ENCODE measurements at regions not wholly inside any gene's neighbourhood (a gene's known extent, or its start where the extent isn't known, plus 50 kb on each side); places are given as distances from the start of the nearest gene placed in this dataset.

DNA sequence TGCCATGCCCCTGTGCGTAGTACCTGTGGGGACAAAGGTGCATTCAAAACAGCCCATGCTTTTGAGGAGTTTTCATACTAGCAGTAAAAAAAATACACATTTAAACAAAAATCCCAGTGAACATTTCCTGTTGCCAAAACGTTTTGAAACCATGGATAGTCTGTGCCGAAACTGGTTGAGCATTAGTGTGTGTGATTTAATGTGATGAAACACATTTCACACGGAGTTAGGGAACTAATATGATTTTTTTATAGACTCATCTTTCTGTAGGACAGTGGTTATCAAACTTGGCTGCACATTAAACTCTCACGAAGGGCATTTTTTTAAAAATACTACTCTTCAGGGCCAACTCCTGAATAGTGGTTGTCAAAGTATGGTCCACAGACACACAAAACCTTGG, 111.8 kb upstream of the CREB5 start:
- DNase-seq (ENCODE audit: insufficient read length, low spot score) (no peak), FAIRE-seq (no peak)
- TF ChIP-seq PAX5 (IDR thresholded peaks at IDR 0.05; ENCODE audit: insufficient read depth, low read length, severe bottlenecking) (no peak), TAF1 (IDR thresholded peaks at IDR 0.05; ENCODE audit: low read depth, low read length) (no peak), POLR2AphosphoS5 (IDR thresholded peaks at IDR 0.05; ENCODE audit: low read depth, low read length) (no peak), POU2F2 (IDR thresholded peaks at IDR 0.05; ENCODE audit: low read depth, low read length) (no peak), SPI1 (IDR thresholded peaks at IDR 0.05; ENCODE audit: low read depth, low read length) (no peak), POLR2A (IDR thresholded peaks at IDR 0.05; ENCODE audit: low read depth, low read length) (no peak)

DNA sequence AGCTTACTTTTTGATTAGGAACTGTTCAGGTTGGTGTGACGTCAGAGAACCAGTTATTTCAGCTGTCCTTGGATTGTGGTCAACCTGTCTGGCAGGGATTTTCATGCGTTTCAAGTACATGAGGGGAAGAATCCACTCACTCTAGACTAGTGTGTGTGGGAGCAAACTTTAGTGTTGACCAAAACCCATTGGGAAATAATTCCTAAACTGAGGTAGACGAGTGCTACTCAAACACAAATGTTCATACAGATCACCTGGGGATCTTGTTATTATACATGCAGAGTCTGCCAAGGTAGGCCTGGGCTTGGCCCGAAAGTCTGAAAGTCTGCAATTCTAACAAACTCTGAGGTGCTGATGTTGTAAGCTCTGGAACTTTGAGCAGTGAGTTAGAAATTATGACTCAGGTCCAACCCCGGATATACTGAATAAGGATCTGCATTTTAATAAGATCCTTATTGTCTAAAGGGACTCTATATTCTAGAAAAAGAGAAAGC, 111.1 kb upstream of the CREB5 start:
- no peak for TF ChIP-seq POLR2AphosphoS5 (IDR thresholded peaks at IDR 0.05; ENCODE audit: low read depth, low read length)
- TF ChIP-seq SPI1 (IDR thresholded peaks at IDR 0.05; ENCODE audit: low read depth, low read length), result no peak
- no peak for TF ChIP-seq PAX5 (IDR thresholded peaks at IDR 0.05; ENCODE audit: insufficient read depth, low read length, severe bottlenecking)
- TF ChIP-seq POU2F2 (IDR thresholded peaks at IDR 0.05; ENCODE audit: low read depth, low read length), result no peak
- no peak for TF ChIP-seq POLR2A (IDR thresholded peaks at IDR 0.05; ENCODE audit: low read depth, low read length)
- no peak for TF ChIP-seq TAF1 (IDR thresholded peaks at IDR 0.05; ENCODE audit: low read depth, low read length)
- FAIRE-seq, result no peak
- DNase-seq (ENCODE audit: insufficient read length, low spot score), result no peak

DNA sequence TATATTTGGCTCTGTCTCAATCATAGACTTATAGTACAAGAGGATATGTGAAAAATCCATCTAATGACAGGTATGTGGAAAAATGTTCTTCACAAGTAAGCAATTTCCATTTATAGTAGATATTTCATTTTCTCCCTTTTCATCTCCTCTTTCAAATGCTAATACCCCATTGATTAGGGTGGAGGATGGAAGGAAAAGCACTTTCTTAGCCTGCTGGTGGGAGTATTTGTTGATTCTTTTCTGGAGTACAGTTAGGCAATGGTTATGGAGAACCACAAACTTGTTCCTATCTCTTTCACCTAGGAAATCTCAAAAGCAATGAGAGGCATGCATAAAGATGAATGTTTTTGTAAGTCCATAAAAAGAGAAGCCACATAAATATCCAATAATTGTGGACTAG, 108.0 kb upstream of the CREB5 start:
- DNase-seq (ENCODE audit: insufficient read length, low spot score) (no peak), FAIRE-seq (no peak)
- TF ChIP-seq POLR2A (IDR thresholded peaks at IDR 0.05; ENCODE audit: low read depth, low read length) (no peak), PAX5 (IDR thresholded peaks at IDR 0.05; ENCODE audit: insufficient read depth, low read length, severe bottlenecking) (no peak), SPI1 (IDR thresholded peaks at IDR 0.05; ENCODE audit: low read depth, low read length) (no peak), TAF1 (IDR thresholded peaks at IDR 0.05; ENCODE audit: low read depth, low read length) (no peak), POU2F2 (IDR thresholded peaks at IDR 0.05; ENCODE audit: low read depth, low read length) (no peak), POLR2AphosphoS5 (IDR thresholded peaks at IDR 0.05; ENCODE audit: low read depth, low read length) (no peak)

DNA sequence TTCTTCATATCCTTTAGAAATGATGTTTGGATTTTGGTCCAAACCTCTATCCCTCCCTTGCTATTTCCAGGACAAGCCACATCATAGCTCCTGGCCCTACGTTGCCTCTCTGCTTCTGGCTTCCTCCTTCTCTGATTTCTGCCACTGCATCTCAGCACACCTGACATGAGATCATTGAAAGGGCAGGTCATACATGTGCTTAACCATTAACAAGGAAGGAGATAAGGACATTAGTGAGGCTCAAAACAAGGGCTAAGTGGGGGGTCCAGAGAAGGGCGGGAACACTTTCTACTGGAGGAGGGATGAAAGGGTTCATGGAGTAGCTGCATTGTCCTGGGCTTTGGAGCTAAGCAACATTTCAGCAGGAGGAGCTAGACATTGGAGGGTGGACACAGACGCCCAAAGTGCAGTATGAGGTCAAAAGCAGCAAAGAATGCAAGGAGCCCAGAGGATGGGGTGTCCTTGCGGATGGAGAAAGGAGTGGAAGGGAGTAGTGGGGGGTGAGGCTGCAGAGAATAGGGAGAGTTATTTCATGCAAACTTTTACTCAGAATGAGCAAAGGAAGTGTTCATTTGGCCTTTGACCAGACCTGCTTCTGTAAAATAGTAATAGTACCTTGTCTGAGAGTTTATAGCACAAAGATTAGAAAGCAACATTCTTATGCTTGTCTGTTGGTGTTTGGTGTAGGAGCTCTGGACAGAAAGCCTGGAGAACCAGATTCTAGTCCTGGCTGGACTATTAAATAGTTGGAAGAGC, 102.4 kb upstream of the CREB5 start:
- FAIRE-seq (no peak), DNase-seq (ENCODE audit: insufficient read length, low spot score) (no peak)
- no peak for TF ChIP-seq SPI1 (IDR thresholded peaks at IDR 0.05; ENCODE audit: low read depth, low read length)
- no peak for TF ChIP-seq TAF1 (IDR thresholded peaks at IDR 0.05; ENCODE audit: low read depth, low read length)
- no peak for TF ChIP-seq POLR2AphosphoS5 (IDR thresholded peaks at IDR 0.05; ENCODE audit: low read depth, low read length)
- TF ChIP-seq POLR2A (IDR thresholded peaks at IDR 0.05; ENCODE audit: low read depth, low read length), result no peak
- TF ChIP-seq POU2F2 (IDR thresholded peaks at IDR 0.05; ENCODE audit: low read depth, low read length), result no peak
- TF ChIP-seq PAX5 (IDR thresholded peaks at IDR 0.05; ENCODE audit: insufficient read depth, low read length, severe bottlenecking), result no peak

DNA sequence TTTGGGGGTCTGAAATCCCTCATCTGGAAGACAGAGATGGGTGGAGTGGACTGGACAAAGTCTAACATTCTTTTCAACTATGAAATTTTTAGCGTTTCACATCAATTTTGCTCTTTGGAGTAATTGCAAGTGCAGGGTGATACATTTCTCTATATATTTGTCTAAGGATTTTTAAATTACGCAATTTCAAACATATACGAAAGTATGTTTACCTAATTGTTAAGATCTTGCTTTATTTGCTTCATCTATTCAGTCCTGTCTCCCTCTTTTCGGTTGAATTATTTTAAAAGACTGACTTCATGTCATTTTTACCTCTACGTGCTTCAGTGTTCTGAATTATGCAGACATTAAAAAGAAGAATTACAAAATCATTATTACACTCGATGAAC, 101.9 kb upstream of the CREB5 start:
- no peak for FAIRE-seq
- no peak for TF ChIP-seq TAF1 (IDR thresholded peaks at IDR 0.05; ENCODE audit: low read depth, low read length)
- no peak for TF ChIP-seq SPI1 (IDR thresholded peaks at IDR 0.05; ENCODE audit: low read depth, low read length)
- no peak for TF ChIP-seq PAX5 (IDR thresholded peaks at IDR 0.05; ENCODE audit: insufficient read depth, low read length, severe bottlenecking)
- TF ChIP-seq POLR2AphosphoS5 (IDR thresholded peaks at IDR 0.05; ENCODE audit: low read depth, low read length), result no peak
- TF ChIP-seq POU2F2 (IDR thresholded peaks at IDR 0.05; ENCODE audit: low read depth, low read length), result no peak
- TF ChIP-seq POLR2A (IDR thresholded peaks at IDR 0.05; ENCODE audit: low read depth, low read length), result no peak
- DNase-seq (ENCODE audit: insufficient read length, low spot score), result no peak

DNA sequence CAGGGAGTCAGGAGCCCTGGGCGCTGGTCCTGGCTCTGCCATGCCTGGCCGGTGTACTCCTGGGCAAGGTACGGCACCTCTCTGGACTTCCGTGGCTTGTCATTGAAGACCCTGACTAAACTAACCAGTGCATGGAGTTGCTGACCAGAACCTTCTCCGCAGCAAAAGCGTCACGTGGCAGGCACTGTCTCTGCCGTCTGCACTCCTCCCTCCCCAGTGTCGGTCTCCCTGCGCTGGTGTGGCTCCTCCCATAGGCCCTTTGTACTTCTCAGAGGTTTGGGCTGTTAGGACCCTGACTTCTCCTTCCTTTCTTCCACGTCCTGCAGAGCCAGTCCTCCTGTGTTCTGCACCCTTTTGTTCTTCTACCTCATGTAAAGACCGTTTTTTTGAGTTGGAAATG, 100.6 kb upstream of the CREB5 start:
- DNase-seq (ENCODE audit: insufficient read length, low spot score) (no peak), FAIRE-seq (no peak)

DNA sequence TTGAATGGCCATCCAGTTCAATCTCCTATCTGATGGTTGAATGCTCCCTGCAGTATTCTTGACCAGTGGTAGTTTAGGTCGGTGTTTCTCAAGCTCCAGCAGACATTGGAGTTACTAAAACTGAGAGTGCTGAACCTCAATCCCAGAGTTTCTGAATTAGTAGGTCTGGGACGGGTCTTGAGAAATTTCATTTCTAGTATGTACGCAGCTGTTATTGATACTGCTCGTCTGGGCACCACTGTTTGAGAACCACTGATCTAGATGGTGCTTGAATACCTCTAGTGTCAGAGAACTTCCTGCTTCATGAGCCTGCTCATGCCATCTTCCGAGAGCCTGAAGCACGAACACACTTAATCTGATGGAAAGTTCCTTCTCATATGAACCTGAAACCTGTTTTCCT, 99.4 kb upstream of the CREB5 start:
- TF ChIP-seq PAX5 (IDR thresholded peaks at IDR 0.05; ENCODE audit: insufficient read depth, low read length, severe bottlenecking) (no peak), POLR2A (IDR thresholded peaks at IDR 0.05; ENCODE audit: low read depth, low read length) (no peak), TAF1 (IDR thresholded peaks at IDR 0.05; ENCODE audit: low read depth, low read length) (no peak), SPI1 (IDR thresholded peaks at IDR 0.05; ENCODE audit: low read depth, low read length) (no peak), POU2F2 (IDR thresholded peaks at IDR 0.05; ENCODE audit: low read depth, low read length) (no peak), POLR2AphosphoS5 (IDR thresholded peaks at IDR 0.05; ENCODE audit: low read depth, low read length) (no peak)
- DNase-seq (ENCODE audit: insufficient read length, low spot score), result no peak
- no peak for FAIRE-seq

More for the DNA sequence above, 100.6 kb upstream of the CREB5 start:
- no peak for TF ChIP-seq POLR2A (IDR thresholded peaks at IDR 0.05; ENCODE audit: low read depth, low read length)
- no peak for TF ChIP-seq SPI1 (IDR thresholded peaks at IDR 0.05; ENCODE audit: low read depth, low read length)
- no peak for TF ChIP-seq TAF1 (IDR thresholded peaks at IDR 0.05; ENCODE audit: low read depth, low read length)
- no peak for TF ChIP-seq POU2F2 (IDR thresholded peaks at IDR 0.05; ENCODE audit: low read depth, low read length)
- TF ChIP-seq PAX5 (IDR thresholded peaks at IDR 0.05; ENCODE audit: insufficient read depth, low read length, severe bottlenecking), result no peak
- TF ChIP-seq POLR2AphosphoS5 (IDR thresholded peaks at IDR 0.05; ENCODE audit: low read depth, low read length), result no peak

DNA sequence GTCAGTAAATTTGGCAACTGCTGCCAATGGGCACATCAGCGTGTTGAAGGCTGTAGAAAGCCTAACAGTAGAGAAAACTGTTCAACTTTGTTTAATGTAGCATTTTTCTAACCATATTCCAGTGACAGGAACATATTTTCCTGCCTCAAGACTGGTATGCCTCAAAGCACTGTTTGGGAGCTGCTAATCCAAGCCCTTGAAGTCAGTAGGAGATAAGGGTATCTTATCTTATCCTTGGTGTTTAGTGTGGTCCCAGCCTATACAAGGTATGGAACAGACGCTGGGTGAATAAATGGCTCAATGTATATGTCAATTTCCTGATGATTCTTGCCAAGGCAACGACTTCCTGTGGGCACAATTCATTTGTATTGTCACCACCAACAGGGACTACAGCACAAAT, 97.5 kb upstream of the CREB5 start:
- TF ChIP-seq POLR2A (IDR thresholded peaks at IDR 0.05; ENCODE audit: low read depth, low read length) (no peak), POLR2AphosphoS5 (IDR thresholded peaks at IDR 0.05; ENCODE audit: low read depth, low read length) (no peak), TAF1 (IDR thresholded peaks at IDR 0.05; ENCODE audit: low read depth, low read length) (no peak), PAX5 (IDR thresholded peaks at IDR 0.05; ENCODE audit: insufficient read depth, low read length, severe bottlenecking) (no peak), SPI1 (IDR thresholded peaks at IDR 0.05; ENCODE audit: low read depth, low read length) (no peak), POU2F2 (IDR thresholded peaks at IDR 0.05; ENCODE audit: low read depth, low read length) (no peak)
- no peak for FAIRE-seq
- DNase-seq (ENCODE audit: insufficient read length, low spot score), result no peak

DNA sequence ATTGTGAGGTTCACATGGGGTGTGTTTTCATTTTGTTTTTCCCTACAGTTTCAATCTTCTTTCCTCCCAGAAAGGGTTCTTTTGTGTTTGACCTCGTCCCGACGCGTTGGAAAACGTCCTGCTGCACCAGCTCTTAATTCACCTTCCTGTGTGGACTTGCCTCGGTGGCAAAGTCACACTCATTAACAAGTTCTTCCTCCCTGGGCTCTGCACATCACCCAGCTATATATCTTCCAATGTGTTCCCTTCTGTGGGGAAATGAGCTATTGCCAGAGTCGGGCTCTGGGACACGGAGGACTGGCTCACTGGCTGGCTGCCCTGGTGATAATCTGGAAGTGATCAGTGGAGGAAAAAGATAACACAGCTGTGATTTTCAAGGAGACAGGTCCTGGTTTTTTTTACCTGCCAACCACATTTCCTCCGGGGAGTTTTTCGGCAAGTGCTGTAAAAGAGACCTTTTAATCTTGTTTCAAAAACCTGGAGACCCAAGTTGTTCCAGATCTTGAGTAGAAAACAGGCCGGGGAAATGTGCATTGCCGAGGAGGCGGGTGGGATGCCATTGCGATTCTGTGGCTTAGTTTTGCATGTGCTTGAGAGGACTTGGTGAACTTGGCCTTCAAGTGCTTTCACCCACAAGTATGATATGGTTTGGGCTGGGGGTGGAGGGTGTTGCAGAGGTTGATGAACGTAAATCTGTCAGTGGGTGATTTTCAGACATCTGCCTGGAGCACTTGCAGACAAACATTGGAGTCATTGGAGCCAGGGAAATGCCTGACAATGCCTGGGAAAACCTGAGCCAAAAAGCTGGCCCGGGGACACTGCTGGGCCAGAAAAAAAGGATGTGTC, 96.5 kb upstream of the CREB5 start:
- DNase-seq (ENCODE audit: insufficient read length, low spot score) (no peak), FAIRE-seq (no peak)
- no peak for TF ChIP-seq POLR2AphosphoS5 (IDR thresholded peaks at IDR 0.05; ENCODE audit: low read depth, low read length)
- TF ChIP-seq POU2F2 (IDR thresholded peaks at IDR 0.05; ENCODE audit: low read depth, low read length), result no peak
- no peak for TF ChIP-seq TAF1 (IDR thresholded peaks at IDR 0.05; ENCODE audit: low read depth, low read length)
- TF ChIP-seq POLR2A (IDR thresholded peaks at IDR 0.05; ENCODE audit: low read depth, low read length), result no peak
- TF ChIP-seq SPI1 (IDR thresholded peaks at IDR 0.05; ENCODE audit: low read depth, low read length), result no peak
- TF ChIP-seq PAX5 (IDR thresholded peaks at IDR 0.05; ENCODE audit: insufficient read depth, low read length, severe bottlenecking), result no peak
